GM19023 (cell line): ENCODE measurements at regions not wholly inside any gene's neighbourhood (a gene's known extent, or its start where the extent isn't known, plus 50 kb on each side); places are given as distances from the start of the nearest gene placed in this dataset.
"Not testable (repeated sequence)": the region's sequence is repeated elsewhere in the genome, so short reads cannot be mapped to it uniquely, and the experiment has no call there.

Source experiments
- ATAC-seq: cut with Tn5 transposase; IDR thresholded peaks from one replicate; pipeline ENCODE4 v1.9.1; 2021; ENCODE audit warnings: mild to moderate bottlenecking, moderate library complexity; ENCODE audit not compliant: unreplicated experiment

DNA sequence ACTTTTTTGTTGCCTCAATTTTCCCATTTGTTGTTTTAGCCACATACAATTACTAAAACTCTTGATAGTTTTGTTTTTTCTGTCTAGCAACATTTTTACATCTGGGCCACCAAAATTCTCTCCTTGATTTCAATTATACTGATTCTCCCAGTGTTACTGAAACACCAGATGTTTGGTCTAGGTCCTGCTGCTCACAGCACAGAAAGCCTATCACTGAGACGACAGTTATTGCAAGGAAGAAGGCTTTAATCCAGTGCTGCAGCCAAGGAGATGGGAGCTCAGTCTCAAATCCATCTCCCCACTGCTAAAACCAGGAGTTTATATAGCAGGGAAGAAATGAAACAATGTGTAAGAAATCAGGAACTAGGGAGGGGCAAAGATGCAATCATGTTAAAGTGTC, 837.7 kb upstream of the CNTN5 start:
- no peak for ATAC-seq

GRCh38 chr11:98185245-98185644, 835.5 kb upstream of the CNTN5 start:
- ATAC-seq = no peak

DNA sequence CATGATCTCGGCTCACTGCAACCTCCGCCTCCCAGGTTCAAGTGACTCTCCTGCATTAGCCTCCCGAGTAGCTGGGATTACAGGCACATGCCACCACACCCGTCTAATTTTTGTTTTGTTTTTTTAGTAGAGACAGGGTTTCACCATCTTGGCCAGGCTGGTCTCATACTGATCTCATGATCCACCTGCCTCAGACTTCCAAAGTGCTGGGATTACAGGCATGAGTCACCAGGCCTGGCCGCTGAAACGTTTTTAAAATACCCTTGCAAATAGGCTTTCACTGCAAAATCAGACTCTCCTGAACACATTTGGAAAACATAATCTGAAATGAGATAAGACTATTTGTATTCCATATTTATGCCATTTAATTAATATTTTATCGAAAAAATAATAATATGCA, 826.1 kb upstream of the CNTN5 start:
- no peak for ATAC-seq

GRCh38 chr11:98195300-98195699, 825.4 kb upstream of the CNTN5 start:
- ATAC-seq = no peak

DNA sequence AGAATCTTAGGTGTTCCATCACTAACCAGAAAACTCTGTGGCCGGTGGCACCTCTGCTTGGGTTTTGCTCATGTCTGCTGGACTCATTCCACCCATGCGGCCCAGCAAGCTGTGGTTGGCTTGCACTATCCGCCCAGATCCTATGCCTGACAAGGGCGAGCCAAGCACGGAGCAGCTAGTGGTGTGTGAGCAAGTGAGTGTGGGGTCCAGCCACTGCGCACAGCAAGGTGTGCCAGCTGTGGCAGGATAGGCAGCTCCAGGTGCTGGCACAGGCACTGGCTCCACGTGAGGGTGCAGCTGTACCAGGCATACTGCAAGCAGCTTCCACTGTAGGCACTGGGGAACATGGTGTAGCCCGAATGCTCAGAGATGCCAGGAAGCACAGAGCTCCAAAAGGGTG, 813.7 kb upstream of the CNTN5 start:
- ATAC-seq = no peak

- ATAC-seq = no peak
Observed at GRCh38 chr11:98227278-98227677, 793.5 kb upstream of the CNTN5 start.

DNA sequence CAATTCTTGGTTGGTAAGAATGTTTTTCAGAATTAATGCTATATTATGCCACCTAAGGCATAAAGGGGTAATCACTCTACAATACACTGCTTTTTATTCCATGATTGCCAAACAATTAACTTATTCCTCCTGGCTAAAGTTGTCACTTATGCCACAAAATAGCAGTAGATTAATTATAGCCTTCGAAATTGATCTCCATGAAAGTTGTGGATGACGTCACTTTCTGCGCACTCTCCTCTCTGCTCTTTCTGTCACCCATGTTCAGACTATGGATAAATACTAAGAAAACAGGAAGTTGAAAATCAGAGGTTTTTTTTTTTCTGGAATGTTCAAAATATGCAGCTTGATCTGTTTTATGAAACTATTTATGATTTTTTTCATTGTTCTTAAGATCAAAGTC, 790.1 kb upstream of the CNTN5 start:
- no peak for ATAC-seq

GRCh38 chr11:98234698-98235097, 786.1 kb upstream of the CNTN5 start:
- no peak for ATAC-seq

GRCh38 chr11:98243897-98244296, 776.9 kb upstream of the CNTN5 start:
- no peak for ATAC-seq

- ATAC-seq = no peak
Observed at GRCh38 chr11:98260983-98261382, 759.8 kb upstream of the CNTN5 start.

DNA sequence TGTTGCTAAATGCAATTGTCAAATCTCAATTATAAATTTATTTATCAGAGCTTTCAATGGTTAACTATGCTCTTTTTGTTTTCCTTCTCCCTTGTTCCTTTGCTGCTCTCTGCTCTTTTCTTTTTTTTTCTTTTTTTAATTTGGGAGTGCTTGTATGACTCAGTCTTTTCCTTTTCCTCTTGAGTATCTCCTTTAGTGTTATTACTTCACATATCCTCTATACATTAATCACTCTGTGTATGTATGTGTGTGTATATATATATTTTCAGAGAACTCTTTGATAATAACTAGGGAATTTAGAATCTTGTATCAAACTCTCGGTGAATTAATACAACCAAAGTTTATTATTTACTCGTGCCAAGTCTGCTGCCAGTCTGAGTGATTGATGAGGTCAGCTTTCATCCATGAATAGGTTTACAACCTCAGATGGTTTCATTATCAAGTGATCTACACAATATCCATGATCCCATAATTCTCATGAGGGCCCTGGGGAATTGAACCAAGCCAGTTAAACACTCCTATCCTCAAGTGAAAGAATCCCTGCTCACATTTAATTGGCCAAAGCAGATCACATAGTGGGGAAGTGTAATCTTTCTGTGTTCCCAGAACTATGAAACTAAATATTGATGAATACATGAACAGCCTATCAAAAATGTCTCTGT, 743.4 kb upstream of the CNTN5 start:
- ATAC-seq = no peak

- no peak for ATAC-seq
Observed at GRCh38 chr11:98289617-98290263, 731.0 kb upstream of the CNTN5 start.

DNA sequence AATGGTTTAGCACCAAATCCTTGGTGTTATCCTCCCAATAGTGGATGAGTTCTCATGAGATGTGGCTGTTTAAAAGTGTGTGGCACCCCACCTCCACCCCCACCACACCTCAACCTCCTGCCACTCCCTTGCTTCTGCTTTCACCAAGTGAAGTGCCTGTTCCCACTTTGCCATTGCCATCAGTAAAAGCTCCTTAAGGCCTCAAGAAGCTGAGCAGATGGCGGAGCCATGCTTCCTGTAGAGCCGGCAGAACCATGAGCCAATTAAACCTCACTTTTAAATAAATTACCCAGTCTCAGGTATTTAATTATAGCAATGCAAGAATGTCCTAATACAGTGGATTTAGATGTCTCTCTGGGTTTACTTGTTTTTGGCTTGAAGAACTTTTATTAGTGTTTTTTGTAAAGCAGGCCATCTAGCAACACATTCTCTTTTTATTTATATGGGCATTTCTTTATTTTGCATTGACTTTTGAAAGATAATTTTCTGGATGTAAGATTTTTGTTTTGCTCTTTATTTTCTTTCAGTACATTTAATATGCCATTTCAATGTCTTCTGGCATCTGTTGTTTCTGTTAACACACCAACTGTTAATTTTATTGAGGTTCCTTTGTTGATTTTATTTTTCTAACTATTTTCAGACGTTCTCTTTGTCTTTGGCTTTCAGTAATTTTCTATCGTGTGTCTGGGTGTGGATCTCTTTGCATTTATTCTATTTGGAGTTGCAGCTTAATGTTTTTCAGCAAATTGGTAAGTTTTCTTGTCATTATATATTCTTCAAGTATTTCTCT, 724.5 kb upstream of the CNTN5 start:
- no peak for ATAC-seq

DNA sequence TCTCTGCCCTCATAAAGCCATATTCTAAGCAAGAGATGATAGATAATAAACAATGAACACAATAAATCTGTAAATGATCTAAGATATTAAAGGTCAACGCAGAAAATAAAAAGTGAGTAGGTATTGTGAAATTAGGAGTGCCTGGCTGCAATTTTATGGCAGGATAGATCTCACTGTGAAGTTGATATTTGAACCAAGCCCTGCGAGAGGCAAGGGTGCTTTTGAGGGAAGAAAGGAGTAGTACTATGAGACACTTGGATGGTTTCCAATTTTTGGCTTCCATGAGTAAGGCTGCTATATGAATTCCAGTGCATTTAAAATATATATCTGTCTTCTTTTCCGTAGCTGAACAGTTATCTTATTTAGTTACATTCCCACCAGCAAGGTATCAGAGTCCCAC, 720.0 kb upstream of the CNTN5 start:
- ATAC-seq = no peak

DNA sequence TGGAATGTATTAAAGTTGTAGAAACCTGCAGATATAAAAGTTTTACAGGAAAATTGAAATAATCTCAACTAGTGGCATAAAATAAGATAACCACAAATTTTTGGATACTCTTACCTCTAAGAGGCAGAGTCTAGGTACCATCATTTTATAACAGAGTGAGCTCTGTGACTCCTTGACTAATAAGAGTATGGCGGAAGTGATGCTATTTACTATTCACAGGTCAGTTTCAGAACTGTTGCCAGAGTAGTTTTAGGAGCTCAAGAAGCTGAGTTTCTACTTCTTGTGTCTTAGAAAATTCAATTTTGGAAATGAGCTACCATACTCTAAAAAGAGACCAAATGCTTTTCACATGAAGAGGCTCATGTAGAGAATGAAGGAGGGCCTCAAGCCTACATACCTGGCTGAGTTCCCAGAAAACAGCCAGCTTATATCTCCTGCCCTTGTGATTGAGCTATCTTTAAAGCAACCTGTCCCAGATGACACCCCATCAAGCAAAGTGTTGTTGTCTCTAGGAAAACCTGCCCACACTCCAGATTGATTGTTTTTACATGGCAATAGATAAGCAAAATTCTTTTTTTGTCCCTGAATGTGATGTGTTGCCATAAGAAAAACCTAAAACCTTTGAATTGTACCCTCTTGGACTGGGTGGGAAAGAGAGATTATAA, 712.8 kb upstream of the CNTN5 start:
- no peak for ATAC-seq

DNA sequence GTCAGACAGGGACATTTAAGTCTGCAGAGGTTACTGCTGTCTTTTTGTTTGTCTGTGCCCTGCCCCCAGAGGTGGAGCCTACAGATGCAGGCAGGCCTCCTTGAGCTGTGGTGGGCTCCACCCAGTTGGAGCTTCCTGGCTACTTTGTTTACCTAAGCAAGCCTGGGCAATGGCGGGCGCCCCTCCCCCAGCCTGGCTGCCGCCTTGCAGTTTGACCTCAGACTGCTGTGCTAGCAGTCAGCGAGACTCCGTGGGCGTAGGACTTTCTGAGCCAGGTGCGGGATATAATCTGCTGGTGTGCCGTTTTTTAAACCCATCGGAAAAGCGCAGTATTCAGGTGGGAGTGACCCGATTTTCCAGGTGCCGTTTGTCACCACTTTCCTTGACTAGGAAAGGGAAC, 690.4 kb upstream of the CNTN5 start:
- not testable (repeated sequence) for ATAC-seq

DNA sequence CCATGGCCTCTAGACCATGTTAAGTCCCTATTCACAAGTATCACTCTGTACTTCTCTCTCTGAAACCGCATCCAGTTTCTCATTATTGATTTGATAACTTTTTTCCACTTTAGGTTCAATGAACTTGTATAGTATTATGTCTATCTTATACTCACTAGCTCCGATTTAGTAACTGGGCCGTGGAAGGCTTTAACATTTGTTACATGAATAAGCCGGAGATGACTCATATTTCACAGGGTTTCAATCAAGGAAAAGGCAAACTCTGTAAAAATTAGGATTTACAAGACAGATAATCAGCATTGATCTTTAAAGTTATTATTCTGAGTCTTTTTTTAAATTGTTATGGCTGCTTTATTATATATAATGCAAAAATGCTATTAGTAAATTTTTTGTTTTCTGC, 662.2 kb upstream of the CNTN5 start:
- ATAC-seq = no peak

- no peak for ATAC-seq
Observed at GRCh38 chr11:98365190-98365589, 655.6 kb upstream of the CNTN5 start.

DNA sequence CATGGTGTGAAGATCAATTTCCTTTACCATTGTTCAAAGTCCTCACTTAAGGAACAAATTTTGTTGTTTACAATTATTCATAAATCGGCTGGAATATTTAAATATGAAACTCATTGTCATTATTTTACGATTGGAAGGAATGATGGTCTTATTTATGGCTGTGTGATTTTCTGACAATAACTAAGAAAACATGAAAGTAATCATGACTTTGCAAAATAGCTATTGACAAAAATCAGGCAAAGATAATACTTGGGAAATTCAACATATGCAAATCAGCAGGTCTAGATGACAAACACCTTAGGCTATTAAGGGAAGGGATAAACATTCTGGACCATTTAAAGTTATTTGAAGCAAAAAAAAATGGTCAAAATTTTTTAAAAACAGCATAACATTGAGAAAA, 654.8 kb upstream of the CNTN5 start:
- no peak for ATAC-seq

DNA sequence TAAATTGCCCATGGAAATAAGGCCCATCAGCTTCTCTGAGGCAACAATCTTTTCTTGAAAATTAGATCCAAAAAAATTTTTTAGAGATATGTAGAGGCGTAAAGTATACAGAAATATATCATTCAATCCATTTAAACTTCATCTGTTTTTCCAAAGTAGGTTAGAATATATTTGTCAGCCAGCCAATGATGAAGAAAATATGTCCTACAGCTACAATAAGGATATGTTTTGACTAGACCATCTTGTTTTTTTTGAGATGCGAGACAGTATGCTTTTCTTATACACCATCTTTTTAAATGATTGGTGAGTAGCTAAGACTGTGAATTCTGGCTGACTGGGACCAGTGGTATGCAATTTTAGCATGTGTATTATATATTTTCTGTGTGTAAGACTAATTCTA, 630.4 kb upstream of the CNTN5 start:
- no peak for ATAC-seq

DNA sequence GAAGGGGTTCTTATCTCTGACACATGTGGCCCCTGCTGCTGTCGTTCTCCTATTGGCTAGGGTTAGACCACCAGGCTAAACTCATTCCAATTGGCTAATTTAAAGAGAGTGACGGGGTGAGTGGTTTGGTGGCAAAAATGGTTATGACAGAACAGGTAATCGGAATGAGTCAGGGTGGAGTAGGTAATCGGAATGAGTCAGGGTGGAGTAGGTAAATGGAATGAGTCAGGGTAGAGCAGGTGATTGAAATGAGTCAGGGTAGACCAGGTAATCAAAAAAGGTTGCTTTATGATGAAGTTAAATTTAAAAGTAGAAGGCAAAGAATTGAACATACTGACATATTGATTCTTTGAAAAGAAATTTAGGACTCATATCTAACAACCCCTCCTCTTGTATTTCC, 626.2 kb upstream of the CNTN5 start:
- ATAC-seq = not testable (repeated sequence)

DNA sequence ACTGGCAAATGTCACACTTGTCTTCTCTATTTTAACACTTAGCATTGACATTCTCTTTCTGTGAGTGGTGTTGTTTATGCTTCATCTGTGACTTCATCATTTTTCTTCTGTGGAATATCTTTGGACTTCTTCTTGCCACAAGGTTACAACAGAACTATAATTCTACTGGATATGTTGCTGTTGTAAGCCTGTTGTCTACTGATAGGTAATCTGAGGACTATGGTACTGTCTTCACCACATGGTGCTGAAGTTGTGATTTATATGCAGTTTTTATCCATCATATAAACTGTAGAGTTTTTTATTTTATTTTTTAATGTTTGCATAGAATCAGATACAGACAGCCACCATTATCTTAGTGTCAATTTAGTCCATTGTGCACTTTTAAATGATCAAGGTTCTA, 622.2 kb upstream of the CNTN5 start:
- no peak for ATAC-seq
